Fibroblast of lung (primary cell): ENCODE measurements at regions not wholly inside any gene's neighbourhood (a gene's known extent, or its start where the extent isn't known, plus 50 kb on each side); places are given as distances from the start of the nearest gene placed in this dataset.

Experiments
- EZH2 ChIP-seq: IDR thresholded peaks from 2 replicates; pipeline ENCODE4 v1.5.1; 2012; ENCODE audit warnings: low read length, control low read depth, mild to moderate bottlenecking; ENCODE audit errors: missing control alignments
- TF ChIP-seq, protein P1 (sequence below), 2 donors: IDR thresholded peaks in 1 of 2; conservative IDR thresholded peaks in 1 of 2; 1 replicate in 1 of 2; 2 replicates in 1 of 2; pipeline ENCODE4 v1.5.1; 2011 to 2012; ENCODE audit warnings: low read length in 2 of 2, control low read depth in 1 of 2, inconsistent platforms in 1 of 2, low read depth in 1 of 2, mild to moderate bottlenecking in 1 of 2

DNA sequence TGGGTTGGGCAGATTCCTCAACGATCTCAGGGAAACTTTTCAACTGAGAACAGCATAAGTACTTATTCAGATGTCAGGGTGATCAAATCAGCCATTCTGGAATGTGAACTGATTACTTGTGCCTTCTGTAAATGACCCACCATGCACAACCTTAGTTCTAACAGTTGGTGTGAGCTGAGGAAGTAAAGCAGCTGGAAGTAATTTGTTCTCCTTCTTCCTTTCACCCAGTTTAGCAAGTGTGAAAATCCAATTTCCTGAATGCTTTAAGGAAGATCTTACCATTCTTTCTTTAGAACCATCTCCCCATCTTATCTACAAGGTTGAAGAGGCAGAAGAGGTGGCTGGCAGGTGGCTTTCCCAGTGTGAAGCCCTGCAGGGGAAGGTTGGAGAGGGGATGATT, 781.6 kb downstream of the ETS1 start:
- TF ChIP-seq, protein P1, sequence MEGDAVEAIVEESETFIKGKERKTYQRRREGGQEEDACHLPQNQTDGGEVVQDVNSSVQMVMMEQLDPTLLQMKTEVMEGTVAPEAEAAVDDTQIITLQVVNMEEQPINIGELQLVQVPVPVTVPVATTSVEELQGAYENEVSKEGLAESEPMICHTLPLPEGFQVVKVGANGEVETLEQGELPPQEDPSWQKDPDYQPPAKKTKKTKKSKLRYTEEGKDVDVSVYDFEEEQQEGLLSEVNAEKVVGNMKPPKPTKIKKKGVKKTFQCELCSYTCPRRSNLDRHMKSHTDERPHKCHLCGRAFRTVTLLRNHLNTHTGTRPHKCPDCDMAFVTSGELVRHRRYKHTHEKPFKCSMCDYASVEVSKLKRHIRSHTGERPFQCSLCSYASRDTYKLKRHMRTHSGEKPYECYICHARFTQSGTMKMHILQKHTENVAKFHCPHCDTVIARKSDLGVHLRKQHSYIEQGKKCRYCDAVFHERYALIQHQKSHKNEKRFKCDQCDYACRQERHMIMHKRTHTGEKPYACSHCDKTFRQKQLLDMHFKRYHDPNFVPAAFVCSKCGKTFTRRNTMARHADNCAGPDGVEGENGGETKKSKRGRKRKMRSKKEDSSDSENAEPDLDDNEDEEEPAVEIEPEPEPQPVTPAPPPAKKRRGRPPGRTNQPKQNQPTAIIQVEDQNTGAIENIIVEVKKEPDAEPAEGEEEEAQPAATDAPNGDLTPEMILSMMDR (conservative IDR thresholded peaks at IDR 0.05 in 1 of 2, IDR thresholded peaks at IDR 0.05 in 1 of 2; ENCODE audit: low read depth in 1 of 2, low read length in 2 of 2) = no peak
- TF ChIP-seq EZH2 = no peak
